ENCODE measurements at regions not wholly inside any gene's neighbourhood (a gene's known extent, or its start where the extent isn't known, plus 50 kb on each side); places are given as distances from the start of the nearest gene placed in this dataset.

DNA sequence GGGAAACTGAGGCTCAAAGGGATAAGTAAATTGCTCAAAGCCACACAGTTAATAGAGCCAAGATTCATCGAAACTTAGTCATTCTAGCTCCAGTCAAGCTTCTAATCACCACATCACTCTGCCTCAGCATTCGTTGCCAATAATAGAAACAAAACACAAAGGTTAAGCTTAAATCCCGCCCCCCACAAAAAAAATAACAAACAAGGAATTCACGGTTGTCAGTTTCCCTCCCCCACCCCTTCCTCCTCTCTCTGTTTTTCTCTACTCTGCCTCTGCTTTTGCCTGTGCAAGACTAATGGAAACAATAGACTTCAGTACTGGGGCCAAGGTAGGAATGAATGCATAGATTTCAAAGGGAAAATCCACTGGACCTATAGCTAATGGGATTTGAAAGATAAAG is 70.7 kb upstream of the ZNF644 start:
- no peak for DNase-seq

DNA sequence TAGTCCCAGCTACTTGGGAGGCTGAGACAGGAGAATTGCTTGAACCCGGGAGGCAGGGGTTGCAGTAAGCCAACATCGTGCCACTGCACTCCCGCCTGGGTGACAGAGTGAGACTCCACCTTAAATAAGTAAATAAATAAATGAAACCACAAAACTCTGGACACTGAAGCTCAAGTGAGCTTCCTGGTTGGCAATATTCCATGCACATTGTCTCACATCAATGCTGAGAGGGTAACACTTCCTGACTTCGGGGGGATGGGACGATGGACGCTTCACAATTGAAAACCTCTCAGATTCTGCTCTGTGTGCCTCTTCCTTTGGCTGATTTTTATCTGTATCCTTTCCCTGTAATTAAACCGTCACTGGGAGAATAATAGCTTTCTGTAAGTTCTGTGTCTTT is 70.0 kb upstream of the ZNF644 start:
- no peak for DNase-seq

DNA sequence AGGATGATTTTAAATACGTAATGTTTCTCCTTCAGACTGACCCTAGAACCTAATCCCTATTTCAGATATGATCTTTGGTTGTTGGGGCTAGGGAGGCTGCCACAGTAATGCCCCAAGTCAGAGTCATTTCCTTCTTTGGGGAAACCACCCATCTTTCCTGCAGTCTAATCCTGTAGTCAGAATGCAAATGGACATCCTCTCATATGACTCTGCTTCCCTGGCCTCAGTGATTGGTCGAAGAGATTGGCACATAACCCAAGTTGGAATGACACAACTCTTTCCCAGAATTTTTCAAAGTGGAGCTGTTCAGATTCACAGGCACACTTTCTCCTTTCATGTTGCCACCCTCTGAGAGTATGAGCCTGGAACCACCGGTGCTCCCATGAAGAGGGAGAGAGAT is 58.8 kb upstream of the ZNF644 start:
- DNase-seq, result no peak

DNA sequence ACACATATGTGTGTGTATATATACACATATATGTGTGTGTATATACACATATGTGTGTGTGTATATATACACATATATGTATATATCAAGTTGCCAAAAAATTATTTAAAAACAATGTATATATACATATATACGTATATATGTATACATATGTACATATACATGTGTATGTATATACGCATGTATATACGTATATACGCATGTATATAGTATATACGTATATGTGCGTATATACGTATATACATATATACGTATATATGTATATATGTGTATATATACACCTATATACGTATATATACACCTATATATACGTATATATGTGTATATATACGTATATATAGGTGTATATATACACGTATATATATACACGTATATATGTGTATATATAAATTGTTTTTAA is 57.0 kb upstream of the ZNF644 start:
- DNase-seq, result no peak

DNA sequence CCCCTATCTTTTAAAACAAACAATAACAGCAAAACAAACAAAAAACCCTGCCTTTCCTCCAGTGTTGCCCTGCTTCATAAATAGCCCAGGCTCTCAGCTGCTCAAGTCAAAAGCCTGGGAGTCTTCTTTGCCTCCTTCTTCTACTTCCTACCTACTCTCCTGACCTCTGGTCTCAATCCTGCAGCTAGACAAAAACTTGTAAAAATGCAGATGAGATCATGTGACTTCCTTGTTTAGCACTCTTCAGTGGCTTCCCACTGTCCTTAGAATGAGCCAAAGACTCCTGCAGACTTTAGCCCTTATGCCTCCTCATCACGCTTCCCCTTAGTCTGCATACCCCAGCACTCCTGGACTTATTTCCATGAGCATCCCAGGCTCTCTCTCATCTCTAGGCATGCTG is 55.0 kb upstream of the ZNF644 start:
- no peak for DNase-seq

DNA sequence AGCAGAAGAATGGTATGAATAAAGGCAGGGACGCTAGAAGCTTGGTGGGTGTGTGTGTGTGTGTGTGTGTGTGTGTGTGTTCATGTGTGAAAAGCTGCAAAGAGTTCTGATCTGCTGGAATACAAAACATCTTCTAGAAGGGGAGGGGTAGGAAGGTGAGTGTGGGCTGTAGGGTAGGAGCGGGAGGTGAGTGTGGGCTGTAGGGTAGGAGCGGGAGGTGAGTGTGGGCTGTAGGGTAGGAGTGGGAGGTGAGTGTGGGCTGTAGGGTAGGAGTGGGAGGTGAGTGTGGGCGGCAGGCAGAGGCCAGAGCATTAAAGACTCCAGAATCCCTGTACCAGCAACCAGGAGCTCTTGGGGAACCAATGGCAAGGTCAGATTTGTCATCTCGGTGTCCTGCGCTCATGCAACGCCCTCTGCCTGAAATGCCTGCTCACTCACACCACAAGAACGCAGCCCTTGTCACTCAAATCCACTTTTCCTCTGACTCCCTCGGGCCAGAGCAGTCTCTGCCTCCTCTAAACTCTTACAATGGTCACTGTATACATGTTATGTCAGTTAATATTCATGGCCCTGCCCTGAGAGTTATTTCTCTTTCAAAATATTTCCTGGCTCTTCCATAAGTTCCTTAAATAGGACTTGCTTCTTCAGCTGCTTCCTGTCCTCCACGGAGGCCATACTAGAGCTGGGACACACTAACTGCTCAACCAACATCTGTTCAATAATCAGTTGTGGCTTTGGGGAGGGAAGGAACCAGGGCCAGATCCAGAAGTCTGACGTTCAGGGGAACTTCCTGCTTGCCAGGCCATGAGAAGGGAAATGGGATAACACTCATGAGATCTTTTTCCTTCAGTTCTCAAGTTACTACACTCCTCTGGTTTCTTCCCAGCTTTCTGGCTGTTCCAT is 53.6 kb upstream of the ZNF644 start:
- no peak for DNase-seq

DNA sequence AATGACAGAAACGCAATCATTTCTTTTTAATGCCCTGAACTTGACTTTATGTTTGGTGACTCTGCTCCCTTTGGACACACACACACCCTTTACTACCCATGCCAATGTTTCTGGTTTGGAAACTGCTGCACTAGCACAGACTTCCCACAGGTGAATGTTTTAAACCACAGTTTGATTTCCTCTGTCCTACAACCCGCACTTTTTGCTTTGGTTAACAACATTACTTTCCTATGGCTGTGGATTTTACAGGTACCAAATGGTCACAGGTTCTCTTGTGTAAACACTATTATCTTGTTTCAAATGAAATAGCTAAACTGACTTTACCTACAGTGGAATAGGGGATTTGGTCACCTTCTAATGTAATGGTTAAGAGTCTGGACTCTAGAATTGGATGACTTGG is 51.5 kb upstream of the ZNF644 start:
- DNase-seq, result no peak

DNA sequence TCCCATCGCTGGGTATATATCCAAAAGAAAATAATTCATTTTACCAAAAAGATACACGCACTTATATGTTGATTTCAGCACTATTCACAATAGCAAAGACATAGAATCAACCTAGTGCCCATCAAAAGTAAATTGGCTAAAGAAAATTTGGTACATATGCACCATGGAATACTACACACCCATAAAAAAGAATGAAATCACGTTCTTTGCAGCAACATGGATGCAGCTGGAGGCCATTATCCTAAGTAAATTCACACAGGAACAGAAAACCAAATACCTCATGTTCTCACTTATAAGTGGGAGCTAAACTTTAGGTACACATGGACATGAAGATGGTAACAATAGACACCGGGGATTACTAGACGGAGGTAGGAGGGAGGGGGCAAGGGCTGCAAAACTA is 50.0 kb upstream of the ZNF644 start:
- no peak for DNase-seq

Data from activated CD4-positive, CD25-positive, alpha-beta regulatory T cell treated with anti-CD3 and anti-CD28 coated beads, Interleukin-2, amount 50 U/mL, for 72 hours (primary cell).